ENCODE measurements at regions not wholly inside any gene's neighbourhood (a gene's known extent, or its start where the extent isn't known, plus 50 kb on each side); places are given as distances from the start of the nearest gene placed in this dataset.

DNA sequence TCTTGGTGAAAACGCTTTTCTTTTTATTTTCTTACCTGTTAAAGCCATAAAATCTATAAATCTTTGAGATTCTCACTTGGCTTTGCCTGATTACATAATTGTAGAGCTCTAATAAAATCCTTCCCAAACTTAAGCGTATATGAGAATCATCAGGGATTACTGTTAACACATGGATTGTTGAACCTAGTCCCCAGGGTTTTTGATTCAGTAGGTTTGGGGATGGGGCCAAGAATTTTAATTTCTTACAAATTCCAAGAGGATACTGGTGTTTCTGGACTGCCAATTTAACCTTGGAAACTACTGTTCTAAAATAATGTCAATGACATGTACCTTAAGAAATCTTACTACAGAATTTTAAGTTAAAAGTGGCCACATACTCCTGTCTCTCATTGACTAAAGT lies 694.2 kb downstream of the BRINP3 start:
- H3K4me3 ChIP-seq = no peak overlapping the region
- ATAC-seq (no peak), DNase-seq (no peak)
- no peak for TF ChIP-seq POLR2A (IDR thresholded peaks at IDR 0.05)
- TF ChIP-seq, protein P1, sequence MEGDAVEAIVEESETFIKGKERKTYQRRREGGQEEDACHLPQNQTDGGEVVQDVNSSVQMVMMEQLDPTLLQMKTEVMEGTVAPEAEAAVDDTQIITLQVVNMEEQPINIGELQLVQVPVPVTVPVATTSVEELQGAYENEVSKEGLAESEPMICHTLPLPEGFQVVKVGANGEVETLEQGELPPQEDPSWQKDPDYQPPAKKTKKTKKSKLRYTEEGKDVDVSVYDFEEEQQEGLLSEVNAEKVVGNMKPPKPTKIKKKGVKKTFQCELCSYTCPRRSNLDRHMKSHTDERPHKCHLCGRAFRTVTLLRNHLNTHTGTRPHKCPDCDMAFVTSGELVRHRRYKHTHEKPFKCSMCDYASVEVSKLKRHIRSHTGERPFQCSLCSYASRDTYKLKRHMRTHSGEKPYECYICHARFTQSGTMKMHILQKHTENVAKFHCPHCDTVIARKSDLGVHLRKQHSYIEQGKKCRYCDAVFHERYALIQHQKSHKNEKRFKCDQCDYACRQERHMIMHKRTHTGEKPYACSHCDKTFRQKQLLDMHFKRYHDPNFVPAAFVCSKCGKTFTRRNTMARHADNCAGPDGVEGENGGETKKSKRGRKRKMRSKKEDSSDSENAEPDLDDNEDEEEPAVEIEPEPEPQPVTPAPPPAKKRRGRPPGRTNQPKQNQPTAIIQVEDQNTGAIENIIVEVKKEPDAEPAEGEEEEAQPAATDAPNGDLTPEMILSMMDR (IDR thresholded peaks at IDR 0.05) = no peak
- no peaks in the 10 kb centered on the region for H3K9me3 ChIP-seq
- no peaks in the 10 kb centered on the region for H3K27me3 ChIP-seq
- WGBS, 2 donors = 52 to 67% methylated on average over 2 of the region's 2 CpGs
- no peaks in the 10 kb centered on the region for H3K36me3 ChIP-seq (replicated peaks in 1 of 2; ENCODE audit: insufficient read depth in 1 of 2, low read depth in 2 of 2)
- intact Hi-C loops (cut with DNase I) = no loop called here
- no peaks in the 10 kb centered on the region for H3K4me1 ChIP-seq
- no peak overlapping the region for H3K27ac ChIP-seq

DNA sequence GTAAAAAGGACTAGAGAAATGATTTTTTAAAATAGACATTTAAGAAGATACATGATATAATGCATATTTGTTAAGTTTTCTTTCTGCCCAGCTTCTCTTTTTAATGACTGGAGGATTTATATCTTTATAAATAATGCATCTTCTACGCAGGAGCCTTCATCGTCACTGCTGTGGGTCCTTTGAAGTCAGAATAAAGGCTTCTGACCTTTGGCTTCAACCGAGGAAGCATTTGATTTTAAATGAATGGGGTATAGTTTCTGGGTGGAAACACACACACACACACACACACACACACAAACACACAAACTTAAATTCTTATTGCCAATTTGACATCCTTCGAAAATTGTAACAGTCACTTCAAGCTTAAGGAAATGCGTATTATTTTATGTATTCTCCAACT lies 690.9 kb downstream of the BRINP3 start:
- Histone ChIP-seq H3K9me3 (no peaks in the 10 kb centered on the region), H3K27me3 (no peaks in the 10 kb centered on the region), H3K4me1 (no peaks in the 10 kb centered on the region), H3K27ac (no peak overlapping the region), H3K4me3 (no peak overlapping the region), H3K36me3 (replicated peaks in 1 of 2; ENCODE audit: insufficient read depth in 1 of 2, low read depth in 2 of 2) (no peaks in the 10 kb centered on the region)
- WGBS, 2 donors = 34 to 42% methylated on average over 5 of the region's 5 CpGs
- intact Hi-C loops (cut with DNase I) = no loop called here
- TF ChIP-seq, protein P1 (IDR thresholded peaks at IDR 0.05) = no peak
- no peak for TF ChIP-seq POLR2A (IDR thresholded peaks at IDR 0.05)
- no peak for ATAC-seq
- no peak for DNase-seq

DNA sequence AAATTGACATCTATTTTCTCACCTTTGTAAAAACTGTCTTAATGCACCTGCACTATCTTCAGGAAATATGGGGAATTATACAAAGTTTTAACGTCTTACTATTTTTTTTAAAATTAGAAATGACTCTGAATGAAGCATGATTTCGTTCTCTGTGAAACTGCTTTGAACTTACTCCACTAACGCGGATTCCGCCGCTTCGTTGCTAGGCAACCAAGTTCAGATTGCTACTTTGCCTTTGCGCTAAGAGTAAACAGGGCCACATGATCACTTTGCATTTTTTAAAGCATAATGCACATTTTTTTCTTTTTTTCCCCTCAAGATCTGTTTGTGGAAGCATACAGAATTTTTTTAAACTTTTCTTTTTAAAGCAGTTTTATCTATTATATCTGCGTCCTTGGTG lies 690.5 kb downstream of the BRINP3 start:
- WGBS, 2 donors = 40 to 52% methylated on average over 9 of the region's 9 CpGs
- DNase-seq = peak in 3 of 4 donors; percentile 10 to 28 (median 13)
- intact Hi-C loops (cut with DNase I) = no loop called here
- H3K27ac ChIP-seq = no peak overlapping the region
- H3K4me1 ChIP-seq = no peaks in the 10 kb centered on the region
- H3K36me3 ChIP-seq (replicated peaks in 1 of 2; ENCODE audit: insufficient read depth in 1 of 2, low read depth in 2 of 2) = no peaks in the 10 kb centered on the region
- ATAC-seq = no peak
- no peak overlapping the region for H3K4me3 ChIP-seq
- TF ChIP-seq, protein P1 (IDR thresholded peaks at IDR 0.05) = no peak
- no peak for TF ChIP-seq POLR2A (IDR thresholded peaks at IDR 0.05)
- no peaks in the 10 kb centered on the region for H3K27me3 ChIP-seq
- H3K9me3 ChIP-seq = no peaks in the 10 kb centered on the region

DNA sequence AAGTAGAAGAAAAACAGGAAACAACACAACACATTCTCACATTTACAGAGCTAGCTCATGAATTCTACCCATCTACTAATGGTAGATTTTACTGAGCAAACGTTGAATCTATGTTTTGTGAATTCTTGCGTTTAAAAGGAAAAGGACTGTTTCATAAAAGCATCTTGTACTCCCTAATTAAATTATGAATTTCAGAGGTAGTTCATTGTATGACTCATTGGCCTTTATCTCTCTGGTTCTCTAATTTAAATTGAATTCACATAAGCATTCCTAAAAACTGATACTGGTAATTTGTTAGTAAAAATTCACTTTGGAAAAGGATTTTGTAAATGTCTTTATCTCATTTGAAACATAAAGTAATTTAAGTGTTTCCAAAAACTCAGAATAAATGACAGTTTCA lies 687.3 kb downstream of the BRINP3 start:
- no peaks in the 10 kb centered on the region for H3K9me3 ChIP-seq
- WGBS, 2 donors = 69 to 70% methylated on average over 2 of the region's 2 CpGs
- no peaks in the 10 kb centered on the region for H3K27me3 ChIP-seq
- no peak overlapping the region for H3K4me3 ChIP-seq
- no peak for ATAC-seq
- no peak for TF ChIP-seq POLR2A (IDR thresholded peaks at IDR 0.05)
- TF ChIP-seq, protein P1 (IDR thresholded peaks at IDR 0.05) = no peak
- H3K27ac ChIP-seq = no peak overlapping the region
- H3K36me3 ChIP-seq (replicated peaks in 1 of 2; ENCODE audit: insufficient read depth in 1 of 2, low read depth in 2 of 2) = no peaks in the 10 kb centered on the region
- DNase-seq = no peak
- H3K4me1 ChIP-seq = no peaks in the 10 kb centered on the region
- intact Hi-C loops (cut with DNase I) = no loop called here

DNA sequence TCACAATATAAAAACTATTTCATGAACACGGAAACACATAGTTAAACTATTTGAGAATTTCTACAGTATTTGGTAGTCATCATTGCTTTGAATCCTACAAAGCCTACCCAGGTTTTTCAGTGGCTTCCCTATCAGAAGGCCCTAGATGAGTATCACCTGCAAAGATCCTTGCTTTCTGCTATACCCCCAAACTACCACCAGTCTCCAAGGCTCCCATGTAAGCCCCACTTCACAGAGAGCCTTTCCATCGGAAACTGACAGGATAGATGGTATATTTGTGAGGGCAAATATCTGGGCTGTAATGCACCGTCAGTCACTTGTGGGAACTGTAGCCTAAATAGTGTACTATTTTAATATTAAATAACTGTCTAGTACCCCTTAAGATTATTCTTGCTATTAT lies 674.3 kb downstream of the BRINP3 start:
- Histone ChIP-seq H3K27me3 (no peaks in the 10 kb centered on the region), H3K4me3 (no peak overlapping the region), H3K36me3 (replicated peaks in 1 of 2; ENCODE audit: insufficient read depth in 1 of 2, low read depth in 2 of 2) (no peaks in the 10 kb centered on the region), H3K4me1 (no peaks in the 10 kb centered on the region), H3K9me3 (no peaks in the 10 kb centered on the region), H3K27ac (no peak overlapping the region)
- intact Hi-C loops (cut with DNase I) = no loop called here
- ATAC-seq (no peak), DNase-seq (no peak)
- WGBS, 2 donors = 40 to 44% methylated on average over 2 of the region's 3 CpGs
- TF ChIP-seq, protein P1 (IDR thresholded peaks at IDR 0.05) = no peak
- no peak for TF ChIP-seq POLR2A (IDR thresholded peaks at IDR 0.05)

Measured in body of pancreas (tissue), 4 donors.